NCI-H446 treated with DMSO at 0.1 percent for 48 hours (cell line): ENCODE measurements at regions not wholly inside any gene's neighbourhood (a gene's known extent, or its start where the extent isn't known, plus 50 kb on each side); places are given as distances from the start of the nearest gene placed in this dataset.

Source experiments
- DNase-seq: peaks from one replicate; lab custom pipeline; 2025; lab: John Stamatoyannopoulos, UW

GRCh38 chr17:5635949-5636348 lies 51.6 kb upstream of the NLRP1 start:
- no peak for DNase-seq

GRCh38 chr17:5638596-5638995 lies 54.3 kb upstream of the NLRP1 start:
- no peak for DNase-seq

GRCh38 chr17:5640726-5641125 lies 56.4 kb upstream of the NLRP1 start:
- DNase-seq = no peak

GRCh38 chr17:5642752-5643151 lies 58.4 kb upstream of the NLRP1 start:
- DNase-seq = no peak

GRCh38 chr17:5644065-5644464 lies 59.8 kb upstream of the NLRP1 start:
- no peak for DNase-seq

- no peak for DNase-seq
These were observed 67.0 kb upstream of the NLRP1 start for GRCh38 chr17:5651348-5651747.

GRCh38 chr17:5661491-5662125 lies 77.3 kb upstream of the NLRP1 start:
- no peak for DNase-seq

GRCh38 chr17:5662409-5663085 lies 78.2 kb upstream of the NLRP1 start:
- DNase-seq = no peak

GRCh38 chr17:5665164-5665563 lies 80.9 kb upstream of the NLRP1 start:
- no peak for DNase-seq

GRCh38 chr17:5667871-5668270 lies 83.6 kb upstream of the NLRP1 start:
- no peak for DNase-seq

GRCh38 chr17:5668557-5669138 lies 84.3 kb upstream of the NLRP1 start:
- no peak for DNase-seq

- no peak for DNase-seq
These were observed 84.9 kb upstream of the NLRP1 start for GRCh38 chr17:5669191-5669590.

- DNase-seq = no peak
These were observed 87.8 kb upstream of the NLRP1 start for GRCh38 chr17:5672141-5672540.

GRCh38 chr17:5672815-5673430 lies 88.6 kb upstream of the NLRP1 start:
- DNase-seq = no peak

- no peak for DNase-seq
These were observed 91.5 kb upstream of the NLRP1 start for GRCh38 chr17:5675625-5676421.

GRCh38 chr17:5677620-5678019 lies 93.3 kb upstream of the NLRP1 start:
- no peak for DNase-seq

GRCh38 chr17:5678171-5678570 lies 93.9 kb upstream of the NLRP1 start:
- no peak for DNase-seq

GRCh38 chr17:5680766-5681165 lies 96.5 kb upstream of the NLRP1 start:
- DNase-seq = no peak

- no peak for DNase-seq
These were observed 98.9 kb upstream of the NLRP1 start for GRCh38 chr17:5683241-5683640.

- no peak for DNase-seq
These were observed 101.8 kb upstream of the NLRP1 start for GRCh38 chr17:5686074-5686635.

- DNase-seq = no peak
These were observed 103.3 kb upstream of the NLRP1 start for GRCh38 chr17:5687646-5688045.

- DNase-seq = no peak
These were observed 109.5 kb upstream of the NLRP1 start for GRCh38 chr17:5693821-5694220.
